ENCODE measurements at regions not wholly inside any gene's neighbourhood (a gene's known extent, or its start where the extent isn't known, plus 50 kb on each side); places are given as distances from the start of the nearest gene placed in this dataset.

- intact Hi-C loops (cut with DNase I) = no loop called here
Observed at GRCh38 chr9:111154081-111154562, 115.9 kb upstream of the LPAR1 start.

GRCh38 chr9:111152614-111153406 lies 114.5 kb upstream of the LPAR1 start:
- Histone ChIP-seq H3K27me3 (ENCODE audit: insufficient read depth in 3 of 3, low read length in 2 of 3) (no peaks in the 10 kb centered on the region), H3K4me3 (no peak overlapping the region), H3K9me3 (no peaks in the 10 kb centered on the region), H3K36me3 (ENCODE audit: insufficient read depth in 1 of 2, low read depth in 1 of 2) (no peaks in the 10 kb centered on the region), H3K4me1 (no peaks in the 10 kb centered on the region), H3K27ac (no peak overlapping the region)
- ATAC-seq (no peak), DNase-seq (no peak)
- intact Hi-C loops (cut with DNase I) = no loop called here
- no peak for TF ChIP-seq CTCF (IDR thresholded peaks at IDR 0.05)
- 79 to 91% (median 90%) methylated on average over 1 to 2 of the region's 2 CpGs for WGBS, 3 donors

More at GRCh38 chr9:111154081-111154562, 115.9 kb upstream of the LPAR1 start:
- H3K27me3 ChIP-seq (ENCODE audit: insufficient read depth in 3 of 3, low read length in 2 of 3) = no peaks in the 10 kb centered on the region
- ATAC-seq (no peak), DNase-seq (no peak)
- 60 to 65% (median 61%) methylated on average over 1 of the region's 1 CpG for WGBS, 3 donors
- TF ChIP-seq CTCF (IDR thresholded peaks at IDR 0.05) = no peak
- no peak overlapping the region for H3K4me3 ChIP-seq
- H3K27ac ChIP-seq = no peak overlapping the region
- H3K36me3 ChIP-seq (ENCODE audit: insufficient read depth in 1 of 2, low read depth in 1 of 2) = no peaks in the 10 kb centered on the region
- H3K4me1 ChIP-seq = no peaks in the 10 kb centered on the region
- H3K9me3 ChIP-seq = no peaks in the 10 kb centered on the region

- Histone ChIP-seq H3K4me1 (no peaks in the 10 kb centered on the region), H3K27ac (no peak overlapping the region), H3K4me3 (no peak overlapping the region), H3K9me3 (no peaks in the 10 kb centered on the region), H3K27me3 (ENCODE audit: insufficient read depth in 3 of 3, low read length in 2 of 3) (no peaks in the 10 kb centered on the region), H3K36me3 (ENCODE audit: insufficient read depth in 1 of 2, low read depth in 1 of 2) (no peaks in the 10 kb centered on the region)
- ATAC-seq (no peak), DNase-seq (no peak)
- intact Hi-C loops (cut with DNase I) = no loop called here
- TF ChIP-seq CTCF (IDR thresholded peaks at IDR 0.05) = no peak
- 85 to 94% (median 89%) methylated on average over 1 of the region's 1 CpG for WGBS, 3 donors
Observed at GRCh38 chr9:111151537-111151936, 113.3 kb upstream of the LPAR1 start.

- H3K4me3 ChIP-seq = no peak overlapping the region
- TF ChIP-seq CTCF (IDR thresholded peaks at IDR 0.05) = no peak
- no peaks in the 10 kb centered on the region for H3K27me3 ChIP-seq (ENCODE audit: insufficient read depth in 3 of 3, low read length in 2 of 3)
- no peak overlapping the region for H3K27ac ChIP-seq
- 88 to 96% (median 94%) methylated on average over 2 of the region's 2 CpGs for WGBS, 3 donors
- no peak for DNase-seq
- ATAC-seq = no peak
- H3K9me3 ChIP-seq = no peaks in the 10 kb centered on the region
- H3K4me1 ChIP-seq = no peaks in the 10 kb centered on the region
- intact Hi-C loops (cut with DNase I) = no loop called here
- no peaks in the 10 kb centered on the region for H3K36me3 ChIP-seq (ENCODE audit: insufficient read depth in 1 of 2, low read depth in 1 of 2)
Observed at GRCh38 chr9:111150181-111150580, 111.9 kb upstream of the LPAR1 start.

All from psoas muscle (tissue), 7 donors.